K562 (cell line): ENCODE measurements at regions not wholly inside any gene's neighbourhood (a gene's known extent, or its start where the extent isn't known, plus 50 kb on each side); places are given as distances from the start of the nearest gene placed in this dataset.

Experiments
- ATAC-seq: fragments of 200-7000 bp; cut with Tn5 transposase; 3 replicates; pipeline ENCODE4 v1.9.1; 2020; ENCODE audit warnings: moderate library complexity
- BruUV-seq: library from RNA; stranded (reverse); fragments of 400-500 nt; replicated peaks from 2 replicates; lab custom pipeline; 2021; lab: Mats Ljungman, UMichigan
- CTCF ChIA-PET: fragments of 300-600 bp; formaldehyde crosslinking; extraction: SDS; loops from one replicate; lab custom pipeline; 2021; ENCODE audit warnings: low intra/inter-chr PET ratio; lab: Yijun Ruan, JAX
- POLR2A ChIA-PET: fragments of 300-600, 350-650 bp; sonication (Branson Sonifier 250); formaldehyde crosslinking; extraction: SDS; loops from one replicate; lab custom pipeline; 2021; ENCODE audit warnings: antibody characterized with exemption, inconsistent platforms; lab: Yijun Ruan, JAX
- DNase-seq, 4 experiments: peaks; one replicate each; pipeline versions ENCODE4 v3.0.0 to v3.0.0-alpha.2; 2011 to 2018; ENCODE audit warnings: low spot score in 3 of 4, mixed read lengths in 3 of 4; ENCODE audit errors: extremely low read depth in 1 of 4
- FAIRE-seq: peaks from 2 replicates; lab custom pipeline; 2011; peaks lifted over from hg19 to GRCh38; lab: Jason Lieb, UNC
- H2AFZ ChIP-seq: 2 replicates; pipeline ENCODE4 v1.6.0; 2011; ENCODE audit warnings: low read depth, low read length, control low read depth, inconsistent platforms
- H3K27ac ChIP-seq: fragments of 200-600 bp; 3 replicates; pipeline ENCODE4 v1.8.0; 2011; ENCODE audit warnings: low read depth, mild to moderate bottlenecking, control low read depth, inconsistent platforms, low read length, moderate library complexity, mixed read lengths; ENCODE audit errors: extremely low read depth
- H3K27me3 ChIP-seq, 2 experiments: fragments of 300-600 bp in 1 of 2; 2 replicates in 1 of 2; 3 replicates in 1 of 2; pipeline versions ENCODE4 v1.6.0 to v1.8.0; 2011; ENCODE audit warnings: inconsistent platforms in 2 of 2, low read length in 2 of 2, mild to moderate bottlenecking in 1 of 2, mixed read lengths in 1 of 2, moderate library complexity in 1 of 2; ENCODE audit not compliant: control insufficient read depth in 2 of 2, insufficient read depth in 2 of 2
- H3K36me3 ChIP-seq: fragments of 300-600 bp; 3 replicates; pipeline ENCODE4 v1.8.0; 2011; ENCODE audit warnings: mild to moderate bottlenecking, low read length, inconsistent platforms; ENCODE audit not compliant: control insufficient read depth, insufficient read depth
- H3K4me1 ChIP-seq, 2 experiments: fragments of 200-600 bp in 1 of 2; replicated peaks in 1 of 2; 2 replicates in 1 of 2; 3 replicates in 1 of 2; pipeline versions ENCODE4 v1.5.1 to v1.8.0; 2011; ENCODE audit warnings: inconsistent platforms in 2 of 2, low read length in 2 of 2, mild to moderate bottlenecking in 1 of 2, mixed read lengths in 1 of 2, moderate library complexity in 1 of 2; ENCODE audit not compliant: control insufficient read depth in 2 of 2, insufficient read depth in 2 of 2
- H3K4me2 ChIP-seq: 2 replicates; pipeline ENCODE4 v1.6.1; 2011; ENCODE audit warnings: low read length, control low read depth, inconsistent platforms, mixed read lengths; ENCODE audit not compliant: insufficient read depth
- H3K4me3 ChIP-seq: fragments of 200-600 bp; sonication (generic), shearing (Covaris generic); 2 replicates; pipeline ENCODE4 v1.5.1; 2016; ENCODE audit warnings: control low read depth, inconsistent platforms
- H3K79me2 ChIP-seq: fragments of 200-600 bp; 3 replicates; pipeline ENCODE4 v1.8.0; 2011; ENCODE audit warnings: low read length, inconsistent platforms; ENCODE audit not compliant: control insufficient read depth, insufficient read depth
- H3K9ac ChIP-seq, 2 experiments: 2 replicates each; pipeline versions ENCODE4 v1.6.0 to v1.6.1; 2011; ENCODE audit warnings: low read depth in 2 of 2, low read length in 2 of 2, control low read depth in 1 of 2, inconsistent platforms in 1 of 2, mild to moderate bottlenecking in 1 of 2, mixed read lengths in 1 of 2; ENCODE audit not compliant: insufficient read depth in 1 of 2
- H3K9me1 ChIP-seq: one replicate; pipeline ENCODE4 v1.6.0; 2011; ENCODE audit warnings: inconsistent platforms, mild to moderate bottlenecking, low read length, moderate library complexity; ENCODE audit not compliant: control insufficient read depth, insufficient read depth
- H3K9me3 ChIP-seq: replicated peaks from 2 replicates; pipeline ENCODE4 v1.5.1; 2011; ENCODE audit warnings: low read depth, low read length, inconsistent platforms; ENCODE audit not compliant: control insufficient read depth, insufficient read depth
- H4K20me1 ChIP-seq: replicated peaks from 2 replicates; pipeline ENCODE4 v1.6.1; 2011; ENCODE audit warnings: low read length, inconsistent platforms, mixed read lengths; ENCODE audit not compliant: control insufficient read depth, insufficient read depth
- ADNP ChIP-seq: fragments of 200-800 bp; sonication (Bioruptor generic); IDR thresholded peaks from 2 replicates; pipeline ENCODE4 v1.6.1; 2016; ENCODE audit warnings: missing genetic modification characterization, missing compliant biosample characterization
- BRCA1 ChIP-seq, 2 experiments: fragments of 450-650 bp in 1 of 2; sonication (generic) in 1 of 2; formaldehyde crosslinking in 1 of 2; IDR thresholded peaks; 2 replicates each; pipeline versions ENCODE4 v1.5.0 to v1.6.1; 2017 to 2020; ENCODE audit warnings: mild to moderate bottlenecking in 1 of 2, missing genetic modification reagents in 1 of 2
- CHD2 ChIP-seq: IDR thresholded peaks from 2 replicates; pipeline ENCODE4 v1.6.1; 2011; ENCODE audit warnings: low read depth, low read length
- ELF1 ChIP-seq: fragments of 200-800 bp; sonication (Bioruptor generic); IDR thresholded peaks from 2 replicates; pipeline ENCODE4 v1.6.1; 2016; ENCODE audit warnings: missing genetic modification characterization, missing compliant biosample characterization
- MAFF ChIP-seq: IDR thresholded peaks from 2 replicates; pipeline ENCODE4 v1.6.1; 2012; ENCODE audit warnings: low read length, improper control_type of control experiment
- MAFG ChIP-seq: fragments of 450-650 bp; conservative IDR thresholded peaks from 2 replicates; pipeline ENCODE4 v1.6.1; 2016; ENCODE audit warnings: missing genetic modification characterization, missing compliant biosample characterization
- MAFK ChIP-seq: IDR thresholded peaks from 2 replicates; pipeline ENCODE4 v1.6.1; 2011; ENCODE audit warnings: low read length, improper control_type of control experiment
- MCM7 ChIP-seq, 2 experiments: fragments of 450-650 bp; IDR thresholded peaks; 2 replicates each; pipeline ENCODE4 v1.6.1; 2016 to 2018
- PHB ChIP-seq: fragments of 250-450 bp; sonication (Bioruptor Pico); IDR thresholded peaks from 2 replicates; pipeline ENCODE4 v1.5.0; 2021
- SETDB1 ChIP-seq: IDR thresholded peaks from one replicate; pipeline ENCODE4 v1.6.1; 2012; ENCODE audit warnings: low read length, control low read depth, inconsistent platforms
- SRSF9 ChIP-seq: fragments of 200-400 bp; formaldehyde crosslinking; IDR thresholded peaks from 2 replicates; pipeline ENCODE4 v1.6.1; 2017; ENCODE audit warnings: low read depth, low read length, borderline replicate concordance
- ZFP30 ChIP-seq: fragments of 250-450 bp; sonication (Bioruptor Pico); IDR thresholded peaks from 2 replicates; pipeline ENCODE4 v1.8.0; 2022; ENCODE audit warnings: moderate library complexity, mild to moderate bottlenecking, inconsistent platforms, borderline replicate concordance
- ZKSCAN1 ChIP-seq: fragments of 150-350 bp; IDR thresholded peaks from 2 replicates; pipeline ENCODE4 v1.6.1; 2016; ENCODE audit warnings: low read depth, low read length
- ZNF146 ChIP-seq: IDR thresholded peaks from one replicate; pipeline ENCODE4 v1.6.1; 2018; ENCODE audit warnings: missing compliant biosample characterization; ENCODE audit not compliant: unreplicated experiment
- ZNF24 ChIP-seq: fragments of 450-650 bp; IDR thresholded peaks from 2 replicates; pipeline ENCODE4 v1.6.1; 2016
- ZNF444 ChIP-seq: fragments of 250-450 bp; sonication (Bioruptor Pico); IDR thresholded peaks from 2 replicates; pipeline ENCODE4 v1.4.0; 2020; ENCODE audit warnings: mild to moderate bottlenecking, moderate library complexity
- WGBS: fragments of 100-300 bp; shearing (Covaris generic); methylation state at CpG from one replicate; pipeline ENCODE4 v1.1.6; 2016; ENCODE audit warnings: low coverage, mixed read lengths; ENCODE audit not compliant: insufficient coverage; ENCODE audit errors: missing lambda C conversion rate; 5-methylcytosine and 5-hydroxymethylcytosine counted together
- in situ Hi-C: fragments of 300-500 bp; cut with MboI; formaldehyde crosslinking; loops from 4 replicates; pipeline ENCODE4 v1.15.0; 2018; ENCODE audit warnings: inconsistent platforms, mixed read lengths
- intact Hi-C: fragments of 100-400 bp; cut with micrococcal nuclease; formaldehyde crosslinking; loops from 2 replicates; pipeline ENCODE4 v1.14.2; 2022
- TF ChIP-seq, protein P1 (sequence below): fragments of 450-650 bp; IDR thresholded peaks from 2 replicates; pipeline ENCODE4 v1.6.1; 2016; ENCODE audit warnings: antibody characterized with exemption
- TF ChIP-seq, protein P2 (sequence below): fragments of 250-450 bp; sonication (Bioruptor Pico); IDR thresholded peaks from 2 replicates; pipeline ENCODE4 v1.4.0; 2020; ENCODE audit warnings: mild to moderate bottlenecking, moderate library complexity
- TF ChIP-seq, protein P3 (sequence below): sonication (generic); formaldehyde crosslinking; IDR thresholded peaks from 2 replicates; pipeline ENCODE4 v1.8.1; 2023; ENCODE audit warnings: mild to moderate bottlenecking, missing genetic modification reagents
- TF ChIP-seq, protein P4 (sequence below): fragments of 450-650 bp; formaldehyde crosslinking; IDR thresholded peaks from 2 replicates; pipeline ENCODE4 v1.4.0; 2022; ENCODE audit warnings: missing genetic modification characterization

DNA sequence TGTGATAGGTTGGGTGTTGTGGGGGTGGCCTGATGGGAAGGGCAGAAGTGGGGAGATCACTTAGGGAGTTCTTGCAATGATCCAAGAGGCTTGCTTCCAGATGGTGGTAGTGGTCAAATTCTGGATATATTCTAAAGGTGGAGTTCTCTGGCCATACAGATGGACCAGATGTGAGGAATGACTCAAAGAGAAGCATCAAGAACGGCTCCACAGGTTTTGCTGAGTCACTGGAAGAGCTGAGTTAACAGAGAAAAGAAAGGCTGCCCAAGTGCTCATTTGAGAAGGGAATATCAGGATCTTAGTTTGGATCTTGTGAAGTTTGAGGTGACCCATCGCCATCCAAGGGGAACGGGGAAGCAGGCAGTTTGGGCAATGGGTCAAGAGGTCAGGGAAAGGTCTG, 192.9 kb upstream of the GALNT2 start:
- no peak overlapping the region for H3K4me3 ChIP-seq
- H3K4me1 ChIP-seq = peaks cover 0 to 4% of the 10 kb centered on the region in 2 experiments; a peak in 2 of 5 replicates
- FAIRE-seq (no peak), DNase-seq (peak in 1 of 4 experiments; percentile 30), ATAC-seq (peak; percentile 53)
- H3K4me2 ChIP-seq = no peak overlapping the region
- 0% methylated on average over 3 of the region's 3 CpGs for WGBS
- no peaks in the 10 kb centered on the region for H4K20me1 ChIP-seq
- H3K27me3 ChIP-seq = peaks cover 8 to 51% of the 10 kb centered on the region in 2 experiments
- H3K79me2 ChIP-seq = no peaks in the 10 kb centered on the region
- CTCF ChIA-PET = no interaction called here
- BruUV-seq = no TSS peak
- H3K9ac ChIP-seq = no peak overlapping the region
- POLR2A ChIA-PET = interaction anchor here (0.6 kb wide), 1 partner anchor 389 kb away, joined by 3 read pairs; no protein-coding TSS in a partner anchor
- H3K9me3 ChIP-seq = no peaks in the 10 kb centered on the region
- H3K27ac ChIP-seq = no peak overlapping the region
- H3K9me1 ChIP-seq = no peaks in the 10 kb centered on the region
- no peak overlapping the region for H2AFZ ChIP-seq
- H3K36me3 ChIP-seq = no peaks in the 10 kb centered on the region
- intact Hi-C loops = no loop called here
- in situ Hi-C loops = no loop called here
- TF ChIP-seq, protein P1, sequence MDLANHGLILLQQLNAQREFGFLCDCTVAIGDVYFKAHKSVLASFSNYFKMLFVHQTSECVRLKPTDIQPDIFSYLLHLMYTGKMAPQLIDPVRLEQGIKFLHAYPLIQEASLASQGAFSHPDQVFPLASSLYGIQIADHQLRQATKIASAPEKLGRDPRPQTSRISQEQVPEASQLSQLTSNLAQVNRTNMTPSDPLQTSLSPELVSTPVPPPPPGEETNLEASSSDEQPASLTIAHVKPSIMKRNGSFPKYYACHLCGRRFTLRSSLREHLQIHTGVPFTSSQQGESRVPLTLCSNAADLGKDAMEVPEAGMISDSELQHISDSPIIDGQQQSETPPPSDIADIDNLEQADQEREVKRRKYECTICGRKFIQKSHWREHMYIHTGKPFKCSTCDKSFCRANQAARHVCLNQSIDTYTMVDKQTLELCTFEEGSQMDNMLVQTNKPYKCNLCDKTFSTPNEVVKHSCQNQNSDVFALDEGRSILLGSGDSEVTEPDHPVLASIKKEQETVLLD = no peak
- TF ChIP-seq ZNF24 = no peak
- TF ChIP-seq ZNF444 = no peak
- TF ChIP-seq CHD2 = no peak
- no peak for TF ChIP-seq SETDB1
- no peak for TF ChIP-seq MCM7 (IDR thresholded peaks at IDR 0.05)
- TF ChIP-seq SRSF9 = no peak
- TF ChIP-seq ZNF146 (CRISPR knock-in tag) = no peak
- peak; percentile 97 for TF ChIP-seq MAFG (tag)
- no peak for TF ChIP-seq ZKSCAN1
- TF ChIP-seq, protein P2, sequence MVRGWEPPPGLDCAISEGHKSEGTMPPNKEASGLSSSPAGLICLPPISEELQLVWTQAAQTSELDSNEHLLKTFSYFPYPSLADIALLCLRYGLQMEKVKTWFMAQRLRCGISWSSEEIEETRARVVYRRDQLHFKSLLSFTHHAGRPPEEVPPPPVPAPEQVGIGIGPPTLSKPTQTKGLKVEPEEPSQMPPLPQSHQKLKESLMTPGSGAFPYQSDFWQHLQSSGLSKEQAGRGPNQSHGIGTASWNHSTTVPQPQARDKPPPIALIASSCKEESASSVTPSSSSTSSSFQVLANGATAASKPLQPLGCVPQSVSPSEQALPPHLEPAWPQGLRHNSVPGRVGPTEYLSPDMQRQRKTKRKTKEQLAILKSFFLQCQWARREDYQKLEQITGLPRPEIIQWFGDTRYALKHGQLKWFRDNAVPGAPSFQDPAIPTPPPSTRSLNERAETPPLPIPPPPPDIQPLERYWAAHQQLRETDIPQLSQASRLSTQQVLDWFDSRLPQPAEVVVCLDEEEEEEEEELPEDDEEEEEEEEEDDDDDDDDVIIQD (CRISPR knock-in tag) = no peak
- TF ChIP-seq, protein P3, sequence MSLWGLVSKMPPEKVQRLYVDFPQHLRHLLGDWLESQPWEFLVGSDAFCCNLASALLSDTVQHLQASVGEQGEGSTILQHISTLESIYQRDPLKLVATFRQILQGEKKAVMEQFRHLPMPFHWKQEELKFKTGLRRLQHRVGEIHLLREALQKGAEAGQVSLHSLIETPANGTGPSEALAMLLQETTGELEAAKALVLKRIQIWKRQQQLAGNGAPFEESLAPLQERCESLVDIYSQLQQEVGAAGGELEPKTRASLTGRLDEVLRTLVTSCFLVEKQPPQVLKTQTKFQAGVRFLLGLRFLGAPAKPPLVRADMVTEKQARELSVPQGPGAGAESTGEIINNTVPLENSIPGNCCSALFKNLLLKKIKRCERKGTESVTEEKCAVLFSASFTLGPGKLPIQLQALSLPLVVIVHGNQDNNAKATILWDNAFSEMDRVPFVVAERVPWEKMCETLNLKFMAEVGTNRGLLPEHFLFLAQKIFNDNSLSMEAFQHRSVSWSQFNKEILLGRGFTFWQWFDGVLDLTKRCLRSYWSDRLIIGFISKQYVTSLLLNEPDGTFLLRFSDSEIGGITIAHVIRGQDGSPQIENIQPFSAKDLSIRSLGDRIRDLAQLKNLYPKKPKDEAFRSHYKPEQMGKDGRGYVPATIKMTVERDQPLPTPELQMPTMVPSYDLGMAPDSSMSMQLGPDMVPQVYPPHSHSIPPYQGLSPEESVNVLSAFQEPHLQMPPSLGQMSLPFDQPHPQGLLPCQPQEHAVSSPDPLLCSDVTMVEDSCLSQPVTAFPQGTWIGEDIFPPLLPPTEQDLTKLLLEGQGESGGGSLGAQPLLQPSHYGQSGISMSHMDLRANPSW (CRISPR knock-in tag) = no peak
- TF ChIP-seq ELF1 = no peak
- no peak for TF ChIP-seq PHB
- TF ChIP-seq, protein P4, sequence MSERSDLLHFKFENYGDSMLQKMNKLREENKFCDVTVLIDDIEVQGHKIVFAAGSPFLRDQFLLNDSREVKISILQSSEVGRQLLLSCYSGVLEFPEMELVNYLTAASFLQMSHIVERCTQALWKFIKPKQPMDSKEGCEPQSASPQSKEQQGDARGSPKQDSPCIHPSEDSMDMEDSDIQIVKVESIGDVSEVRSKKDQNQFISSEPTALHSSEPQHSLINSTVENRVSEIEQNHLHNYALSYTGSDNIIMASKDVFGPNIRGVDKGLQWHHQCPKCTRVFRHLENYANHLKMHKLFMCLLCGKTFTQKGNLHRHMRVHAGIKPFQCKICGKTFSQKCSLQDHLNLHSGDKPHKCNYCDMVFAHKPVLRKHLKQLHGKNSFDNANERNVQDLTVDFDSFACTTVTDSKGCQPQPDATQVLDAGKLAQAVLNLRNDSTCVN (CRISPR knock-in tag) = no peak
- TF ChIP-seq BRCA1 (IDR thresholded peaks at IDR 0.05) = no peak
- no peak for TF ChIP-seq BRCA1 (CRISPR knock-in tag; IDR thresholded peaks at IDR 0.05)
- peak; percentile 86 for TF ChIP-seq MAFF
- TF ChIP-seq ADNP = no peak
- no peak for TF ChIP-seq ZFP30
- TF ChIP-seq MAFK = peak; percentile 75
